SK-N-SH (cell line): ENCODE measurements at regions not wholly inside any gene's neighbourhood (a gene's known extent, or its start where the extent isn't known, plus 50 kb on each side); places are given as distances from the start of the nearest gene placed in this dataset.

Experiments used
- CTCF ChIP-seq: fragments of 200-600 bp; sonication (generic); IDR thresholded peaks from 2 replicates; pipeline ENCODE4 v1.6.1; 2017; ENCODE audit warnings: antibody characterized with exemption, mild to moderate bottlenecking, moderate library complexity
- ELF1 ChIP-seq: IDR thresholded peaks from 2 replicates; pipeline ENCODE4 v1.4.0; 2012
- FOXM1 ChIP-seq: IDR thresholded peaks from 2 replicates; pipeline ENCODE4 v1.4.0; 2012; ENCODE audit warnings: low read depth, mild to moderate bottlenecking
- RFX5 ChIP-seq: IDR thresholded peaks from 2 replicates; pipeline ENCODE4 v1.6.1; 2012; ENCODE audit warnings: mild to moderate bottlenecking, improper control_type of control experiment, low read length
- RXRA ChIP-seq: IDR thresholded peaks from 2 replicates; pipeline ENCODE4 v1.4.0; 2012; ENCODE audit warnings: low read depth, mild to moderate bottlenecking, borderline replicate concordance
- TAF1 ChIP-seq: IDR thresholded peaks from 2 replicates; pipeline ENCODE4 v1.6.1; 2012; ENCODE audit warnings: low read depth, mild to moderate bottlenecking, low read length, moderate library complexity, borderline replicate concordance
- USF1 ChIP-seq: IDR thresholded peaks from 2 replicates; pipeline ENCODE4 v1.4.0; 2012; ENCODE audit warnings: low read depth, borderline replicate concordance

GRCh38 chr1:112061056-112061455 lies 71.6 kb upstream of the KCND3 start:
- TF ChIP-seq FOXM1, result no peak
- no peak for TF ChIP-seq TAF1
- no peak for TF ChIP-seq ELF1
- no peak for TF ChIP-seq RXRA
- no peak for TF ChIP-seq CTCF
- no peak for TF ChIP-seq RFX5
- TF ChIP-seq USF1, result no peak
